ENCODE measurements at regions not wholly inside any gene's neighbourhood (a gene's known extent, or its start where the extent isn't known, plus 50 kb on each side); places are given as distances from the start of the nearest gene placed in this dataset.

- DNase-seq = no peak
These were observed 203.9 kb upstream of the CHRM2 start for GRCh38 chr7:136664537-136664936.

- no peak for DNase-seq
These were observed 210.9 kb upstream of the CHRM2 start for GRCh38 chr7:136657482-136657921.

GRCh38 chr7:136656516-136656915, 211.9 kb upstream of the CHRM2 start:
- DNase-seq = no peak

DNA sequence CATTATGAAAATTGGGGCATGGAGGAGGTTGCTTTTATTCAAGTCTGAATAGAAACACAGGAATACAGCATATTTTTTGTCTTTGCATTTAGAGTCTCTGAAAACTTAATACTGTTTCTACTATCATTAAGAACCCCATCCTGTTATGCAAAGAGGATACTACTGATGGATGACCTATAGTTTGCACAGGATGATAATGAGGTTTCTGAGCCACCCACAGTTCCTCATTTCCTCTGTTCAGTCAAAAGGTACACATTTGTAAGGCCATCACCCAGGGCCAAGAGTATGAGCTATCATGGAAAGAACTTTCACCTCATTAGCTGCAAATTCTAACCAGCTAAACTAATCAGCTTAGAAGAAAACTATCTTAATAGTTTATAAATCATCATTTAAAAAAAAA, 213.0 kb upstream of the CHRM2 start:
- no peak for DNase-seq

GRCh38 chr7:136654406-136654805, 214.0 kb upstream of the CHRM2 start:
- DNase-seq = no peak

DNA sequence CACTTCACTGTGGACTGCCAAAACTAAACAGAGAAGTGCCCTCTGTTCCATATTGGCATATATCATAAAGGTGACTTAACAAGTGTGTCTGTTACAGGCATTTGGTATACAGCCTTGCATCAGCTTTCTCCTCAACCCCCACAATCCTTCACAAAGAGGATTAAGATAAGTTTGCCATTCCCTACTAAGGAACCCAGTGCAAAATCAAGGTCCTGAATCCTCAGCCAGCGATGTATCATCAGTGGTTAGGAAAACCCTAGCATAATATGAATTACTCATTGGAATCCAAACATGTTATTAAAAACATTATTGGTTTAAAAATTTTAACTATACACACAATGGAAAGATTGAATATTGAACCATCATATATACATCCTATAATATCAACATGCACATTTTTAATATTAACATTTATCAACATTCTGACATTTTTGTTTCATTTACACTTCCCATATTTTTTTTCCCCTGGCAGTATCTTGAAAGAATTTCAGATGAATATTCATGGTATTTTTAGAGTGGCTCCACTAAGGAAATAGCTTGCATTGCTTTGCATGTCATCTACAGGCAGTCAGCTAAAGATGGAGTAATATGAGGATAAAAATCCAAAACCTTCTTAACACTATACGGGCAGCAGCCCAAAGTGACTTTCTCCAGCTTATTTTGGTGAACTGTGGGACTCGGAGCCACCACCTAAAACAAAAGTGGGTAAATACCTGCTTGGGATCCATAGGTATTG, 215.6 kb upstream of the CHRM2 start:
- DNase-seq = no peak

DNA sequence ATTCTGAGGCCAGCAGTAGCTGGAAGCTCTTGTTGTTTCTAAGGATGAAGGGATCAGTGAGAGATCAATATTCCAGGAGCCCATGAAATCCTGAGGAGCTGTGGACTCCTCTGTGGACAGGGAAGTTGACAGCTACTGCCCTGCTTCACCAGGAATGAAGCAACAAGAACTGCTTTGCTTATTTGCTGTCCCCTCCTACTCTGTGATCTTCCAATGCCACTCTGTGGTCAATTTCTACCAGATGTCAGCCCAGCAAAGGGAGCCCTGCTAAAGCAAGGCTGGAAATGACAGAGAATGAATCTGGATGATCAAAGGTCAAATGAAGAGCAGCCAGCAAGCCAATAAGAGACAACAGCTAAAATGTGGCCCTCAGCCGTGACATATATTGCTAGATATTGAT, 227.5 kb upstream of the CHRM2 start:
- no peak for DNase-seq

DNA sequence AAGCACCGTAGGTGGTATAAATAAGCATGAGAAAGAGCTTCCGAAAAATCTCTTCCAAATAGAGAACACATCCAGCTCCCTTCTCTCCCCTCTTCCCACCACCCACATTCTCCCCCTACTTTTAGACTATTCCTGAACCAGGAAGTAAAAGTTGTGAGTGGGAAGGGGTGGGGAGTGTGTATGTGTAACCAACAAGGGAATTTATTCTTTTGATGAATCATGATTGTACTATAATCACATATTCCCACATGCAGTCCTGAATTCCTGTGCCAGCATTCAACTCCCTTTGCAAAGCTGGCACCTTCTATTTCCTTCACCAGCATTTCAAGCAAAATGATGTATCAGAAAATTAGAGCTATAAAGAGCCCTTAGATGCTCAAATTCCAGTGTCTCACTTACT, 230.6 kb upstream of the CHRM2 start:
- DNase-seq = no peak

DNA sequence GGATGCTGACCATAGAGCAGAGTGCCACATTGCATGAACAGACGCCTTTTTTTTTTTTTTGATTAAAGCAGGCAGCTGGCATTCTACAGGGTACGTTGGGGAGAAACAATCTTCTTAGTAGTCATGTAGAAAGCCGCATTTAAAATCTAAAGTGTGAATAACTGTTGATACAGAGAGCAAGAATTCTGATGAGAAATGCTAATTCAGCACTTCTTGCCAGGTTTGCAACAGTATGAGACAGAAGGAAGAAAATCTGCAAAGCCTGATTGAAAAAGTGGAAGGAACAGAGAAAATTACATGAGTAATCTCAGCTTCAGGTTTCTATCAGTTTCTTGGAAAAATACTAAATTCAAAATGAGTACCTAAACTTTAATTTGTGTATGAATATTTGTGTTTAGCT, 232.7 kb upstream of the CHRM2 start:
- no peak for DNase-seq

- DNase-seq = no peak
These were observed 249.6 kb upstream of the CHRM2 start for GRCh38 chr7:136618818-136619217.

DNA sequence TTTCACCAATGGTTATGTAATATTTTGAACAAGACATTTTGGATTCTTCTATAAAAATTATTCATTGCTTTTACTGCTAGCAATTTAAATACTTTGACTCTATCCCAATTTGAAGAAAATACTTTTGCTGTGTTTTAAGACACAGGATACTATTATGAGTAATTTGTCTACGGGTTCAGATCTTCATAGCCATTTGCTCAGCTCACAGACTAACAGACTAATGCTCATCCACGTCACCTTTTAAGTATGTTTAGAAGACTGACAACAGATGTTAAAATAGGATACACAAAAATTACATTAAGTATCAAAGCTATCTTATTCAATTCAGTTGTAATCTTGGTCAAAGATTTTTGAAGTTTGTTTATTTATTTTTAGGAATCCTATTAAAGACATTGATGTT, 251.3 kb upstream of the CHRM2 start:
- no peak for DNase-seq

DNA sequence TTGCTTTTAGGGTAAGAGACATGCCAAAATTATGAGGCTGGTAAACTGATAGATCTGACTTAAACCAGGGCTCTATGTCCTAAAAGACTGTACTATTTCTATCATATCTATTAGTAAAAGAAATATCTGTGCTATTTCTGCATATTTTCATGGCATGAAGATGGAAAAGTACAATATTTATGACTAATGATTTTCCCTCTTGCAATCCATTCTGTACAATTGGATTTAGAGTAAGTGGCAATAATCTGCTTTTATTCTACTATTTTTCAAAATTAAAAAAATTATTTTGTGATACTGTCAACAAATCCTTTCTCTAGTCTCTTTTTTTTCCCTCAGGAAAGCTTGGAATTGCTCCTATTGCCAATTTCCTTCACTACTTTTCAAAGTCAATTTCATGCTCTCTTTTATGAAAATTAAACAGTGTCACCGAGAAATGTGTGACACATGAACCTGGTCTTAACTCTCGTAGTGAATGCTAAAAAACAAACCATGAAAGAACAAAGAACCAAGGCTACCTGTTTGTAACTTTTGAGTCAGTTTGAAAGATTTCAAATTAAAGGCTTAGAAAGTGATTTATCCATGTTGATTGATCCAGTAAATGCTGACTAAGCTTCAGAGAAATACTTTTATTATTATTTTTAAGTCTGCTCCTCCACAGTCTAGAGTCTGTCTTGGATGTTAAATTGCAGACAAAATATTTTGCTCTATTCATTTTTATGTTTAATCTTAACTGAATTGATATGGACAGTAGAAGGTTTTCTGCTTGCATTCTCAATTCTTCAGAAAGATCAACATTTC, 262.7 kb upstream of the CHRM2 start:
- DNase-seq = no peak

DNA sequence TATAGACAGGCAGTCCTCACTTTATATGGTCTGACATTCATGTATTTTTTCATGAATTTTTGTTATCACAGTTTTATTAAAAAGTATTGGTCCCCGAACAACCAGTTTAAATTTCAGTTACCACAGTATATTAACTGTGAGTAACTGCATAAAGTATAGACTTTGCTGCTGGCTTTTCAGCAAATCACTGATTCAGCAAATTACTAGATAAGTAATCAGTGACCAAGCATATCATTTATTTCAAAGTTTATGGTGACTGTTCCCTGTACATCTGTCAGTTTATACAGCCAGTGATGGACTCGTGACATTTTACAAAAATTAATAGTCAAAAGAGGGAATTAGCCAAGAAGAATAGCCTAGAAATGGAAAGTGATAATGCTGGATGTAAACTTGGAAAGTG, 266.7 kb upstream of the CHRM2 start:
- no peak for DNase-seq

DNA sequence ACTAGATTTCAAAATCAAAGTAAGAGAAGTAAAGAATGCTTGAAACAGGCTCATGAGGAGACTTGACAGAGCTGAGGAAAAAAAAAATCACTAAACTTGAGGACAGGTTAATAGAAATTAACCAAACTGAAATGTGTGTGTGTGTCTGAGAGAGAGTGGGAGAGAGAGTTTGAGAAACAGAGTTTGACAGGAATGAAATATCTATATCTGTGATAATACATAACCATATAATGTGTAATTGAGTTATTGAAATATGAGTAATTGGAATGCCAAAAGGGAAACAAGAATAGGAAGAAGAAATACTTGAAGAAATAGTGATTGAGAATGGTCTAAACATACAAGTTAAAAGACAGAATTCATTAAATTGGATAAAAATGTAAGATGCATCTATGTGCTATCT, 268.0 kb upstream of the CHRM2 start:
- DNase-seq = no peak

GRCh38 chr7:136594739-136595144, 273.7 kb upstream of the CHRM2 start:
- no peak for DNase-seq

- DNase-seq = no peak
These were observed 280.2 kb upstream of the CHRM2 start for GRCh38 chr7:136588216-136588615.

DNA sequence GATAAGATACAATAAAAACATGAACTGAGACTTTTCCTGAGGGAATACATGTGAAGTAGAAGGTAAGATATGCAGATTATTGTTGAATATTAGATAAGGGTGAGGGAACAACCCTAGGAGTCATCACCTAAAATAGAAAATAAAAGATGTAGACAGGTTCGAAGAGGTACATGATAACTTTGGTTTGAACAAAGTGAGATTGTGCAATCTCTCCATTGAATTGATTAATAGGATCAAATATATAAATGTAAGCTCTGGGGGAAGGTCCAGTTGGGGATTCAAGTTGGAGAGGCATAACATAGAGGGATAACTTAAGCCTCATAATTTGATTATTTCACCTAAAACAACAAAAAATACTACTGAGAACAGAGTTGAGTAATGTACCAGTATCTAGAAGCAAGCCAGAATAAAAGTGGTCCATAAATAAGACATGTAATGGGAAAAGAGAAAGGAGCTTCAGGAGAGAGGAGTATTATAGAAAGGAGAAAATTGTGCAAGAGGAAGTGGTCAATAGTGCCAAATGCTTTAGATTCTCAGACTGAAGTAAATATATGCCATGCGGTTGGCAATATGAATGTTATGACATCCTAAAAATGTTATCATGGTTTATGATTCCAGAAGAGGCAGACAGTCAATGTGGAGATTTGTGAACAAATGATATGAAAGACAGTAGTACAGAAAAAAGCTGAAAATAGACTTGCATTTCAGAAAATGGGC, 282.3 kb upstream of the CHRM2 start:
- DNase-seq = no peak

DNA sequence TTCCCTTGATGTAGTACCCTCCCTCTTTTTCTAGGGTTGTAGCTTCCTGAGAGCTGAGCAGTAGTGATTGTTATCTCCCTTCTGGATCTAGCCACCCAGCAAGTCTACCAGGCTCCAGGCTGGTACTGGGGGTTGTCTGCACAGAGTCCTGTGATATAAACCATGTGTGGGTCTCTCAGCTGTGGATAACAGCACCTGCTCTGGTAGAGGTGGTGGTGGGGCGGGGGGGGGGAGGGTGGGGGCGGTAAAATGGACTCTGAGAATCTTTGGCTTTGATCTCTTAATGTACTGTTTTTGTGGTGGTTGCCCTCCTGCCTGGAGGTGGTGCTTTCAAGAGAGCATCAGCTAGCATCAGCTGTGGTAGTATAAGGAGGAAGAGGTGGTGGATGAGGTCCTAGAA, 302.0 kb upstream of the CHRM2 start:
- DNase-seq = no peak

- DNase-seq = no peak
These were observed 312.5 kb upstream of the CHRM2 start for GRCh38 chr7:136555933-136556332.

DNA sequence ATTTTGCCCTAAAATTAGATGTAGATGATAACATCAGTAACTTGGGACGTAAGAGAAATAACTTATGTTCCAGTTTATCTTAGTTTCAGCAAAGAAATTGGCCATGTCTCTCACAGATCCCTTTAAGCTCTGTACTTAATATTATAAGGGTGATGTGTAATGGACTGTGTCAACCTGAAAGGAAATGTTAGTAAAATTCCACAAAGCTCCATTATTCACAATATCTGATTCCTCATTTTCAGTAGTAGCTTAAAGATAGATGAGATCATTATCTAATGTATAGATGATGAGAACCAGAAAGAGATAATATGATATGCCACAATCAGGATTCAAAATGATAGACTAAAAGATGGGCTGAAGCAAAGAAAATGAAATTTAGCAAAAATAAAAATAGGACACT, 316.8 kb upstream of the CHRM2 start:
- no peak for DNase-seq

DNA sequence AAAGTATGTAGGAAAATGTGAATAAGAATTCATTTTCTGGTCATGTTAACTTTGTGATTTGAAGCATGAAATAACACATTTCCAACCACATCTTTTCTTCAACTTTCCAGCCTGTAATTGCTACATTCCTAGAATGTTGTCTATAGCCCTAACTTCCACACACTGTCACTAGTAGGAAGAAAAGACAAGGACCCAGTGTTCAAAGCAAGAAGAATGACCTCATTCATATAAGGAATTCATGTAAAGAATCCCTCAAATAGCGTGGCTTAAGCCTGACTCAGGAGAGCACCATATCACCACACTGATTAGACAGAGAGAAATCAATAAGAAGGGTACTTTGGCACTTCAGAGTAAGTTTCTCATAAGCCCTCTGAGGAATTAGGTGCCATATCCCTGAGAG, 318.7 kb upstream of the CHRM2 start:
- DNase-seq = no peak

DNA sequence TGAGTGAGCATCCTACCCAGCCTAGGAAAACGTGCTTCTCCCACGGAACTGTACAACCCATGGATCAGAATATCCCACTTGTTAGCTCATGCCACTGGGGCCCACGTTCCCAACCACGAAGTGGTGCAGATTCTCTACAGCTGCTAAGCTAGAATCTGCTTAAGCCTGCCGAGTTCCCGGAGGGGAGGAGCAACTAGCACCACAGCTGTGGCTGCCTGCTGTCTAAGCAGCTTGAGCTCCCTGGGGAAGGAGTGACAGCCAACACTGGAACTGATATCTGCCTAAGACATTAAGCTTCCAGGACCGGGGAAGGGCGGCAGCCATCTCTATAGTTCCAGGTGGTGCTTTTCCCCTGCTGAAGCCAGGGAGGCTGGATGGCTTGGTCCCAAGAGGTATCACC, 334.7 kb upstream of the CHRM2 start:
- no peak for DNase-seq

- no peak for DNase-seq
These were observed 337.6 kb upstream of the CHRM2 start for GRCh38 chr7:136530831-136531230.

DNA sequence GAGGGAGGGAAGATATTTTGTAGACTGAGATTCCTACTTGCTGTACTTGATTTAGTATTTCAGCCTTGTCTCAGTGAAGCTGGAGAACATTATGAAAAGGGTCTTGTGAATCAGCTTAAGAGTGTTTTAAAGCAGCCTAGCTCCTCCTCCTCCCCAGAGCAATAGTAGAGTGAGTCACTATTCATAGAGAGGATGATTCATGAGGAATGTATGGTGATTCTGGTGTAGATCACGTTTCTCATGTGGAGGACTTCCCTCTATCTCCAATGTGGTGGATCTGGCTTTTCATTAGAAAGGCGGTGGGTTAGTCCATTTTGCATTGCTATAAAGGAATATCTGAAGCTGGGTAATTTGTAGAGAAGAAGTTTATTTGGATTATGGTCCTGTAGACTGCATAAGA, 340.1 kb upstream of the CHRM2 start:
- no peak for DNase-seq
